Liver (tissue), 8 donors: ENCODE measurements at regions not wholly inside any gene's neighbourhood (a gene's known extent, or its start where the extent isn't known, plus 50 kb on each side); places are given as distances from the start of the nearest gene placed in this dataset.

Experiments used
- DNase-seq: peaks from one replicate; pipeline ENCODE4 v3.0.0-alpha.2; 2017; ENCODE audit warnings: low spot score
- H3K27ac ChIP-seq, 2 donors: one replicate each; pipeline ENCODE4 v1.7.0; 2013; ENCODE audit warnings: inconsistent platforms in 2 of 2, low read length in 2 of 2, control low read depth in 1 of 2, low read depth in 1 of 2, mild to moderate bottlenecking in 1 of 2
- H3K27me3 ChIP-seq, 4 donors: one replicate each; pipeline versions ENCODE4 v1.6.1 to v1.7.0; 2013; ENCODE audit warnings: low read length in 3 of 4, inconsistent platforms in 1 of 4, mild to moderate bottlenecking in 1 of 4, moderate library complexity in 1 of 4; ENCODE audit not compliant: control insufficient read depth in 4 of 4, insufficient read depth in 4 of 4
- H3K36me3 ChIP-seq, 4 donors: one replicate each; pipeline versions ENCODE4 v1.6.1 to v1.7.0; 2013; ENCODE audit warnings: low read length in 3 of 4, mild to moderate bottlenecking in 3 of 4, low read depth in 1 of 4, moderate library complexity in 1 of 4; ENCODE audit not compliant: control insufficient read depth in 4 of 4, insufficient read depth in 3 of 4
- H3K4me1 ChIP-seq, 4 donors: one replicate each; pipeline versions ENCODE4 v1.6.1 to v1.7.0; 2013; ENCODE audit warnings: low read length in 3 of 4, mild to moderate bottlenecking in 3 of 4, moderate library complexity in 1 of 4; ENCODE audit not compliant: control insufficient read depth in 4 of 4, insufficient read depth in 4 of 4
- H3K4me3 ChIP-seq, 3 donors: one replicate each; pipeline versions ENCODE4 v1.6.1 to v1.7.0; 2013; ENCODE audit warnings: low read length in 3 of 3, control low read depth in 1 of 3, low read depth in 1 of 3, mild to moderate bottlenecking in 1 of 3
- H3K9ac ChIP-seq, 2 donors: one replicate each; pipeline ENCODE4 v1.7.0; 2013; ENCODE audit warnings: low read length in 2 of 2, mild to moderate bottlenecking in 2 of 2, moderate library complexity in 2 of 2, control low read depth in 1 of 2, low read depth in 1 of 2
- H3K9me3 ChIP-seq, 4 donors: one replicate each; pipeline versions ENCODE4 v1.6.1 to v1.7.0; 2013; ENCODE audit warnings: low read length in 3 of 4; ENCODE audit not compliant: control insufficient read depth in 4 of 4
- CTCF ChIP-seq: fragments of 150-350 bp; IDR thresholded peaks from 2 replicates; pipeline ENCODE4 v1.5.1; 2017; ENCODE audit warnings: improper control_type of control experiment, low read depth, low read length; ENCODE audit not compliant: missing input control
- EGR1 ChIP-seq, 2 donors: IDR thresholded peaks; 2 replicates each; pipeline ENCODE4 v1.6.1; 2016 to 2018; ENCODE audit warnings: antibody characterized with exemption in 2 of 2, low read depth in 2 of 2
- FOXA1 ChIP-seq: IDR thresholded peaks from 2 replicates; pipeline ENCODE4 v1.6.1; 2016; ENCODE audit warnings: antibody characterized with exemption
- FOXA2 ChIP-seq: IDR thresholded peaks from 2 replicates; pipeline ENCODE4 v1.6.1; 2016; ENCODE audit warnings: antibody characterized with exemption
- GABPA ChIP-seq, 2 donors: IDR thresholded peaks in 1 of 2; conservative IDR thresholded peaks in 1 of 2; 2 replicates each; pipeline ENCODE4 v1.6.1; 2016; ENCODE audit warnings: antibody characterized with exemption in 2 of 2, mild to moderate bottlenecking in 1 of 2, moderate library complexity in 1 of 2
- HNF4A ChIP-seq, 2 donors: conservative IDR thresholded peaks; 2 replicates each; pipeline ENCODE4 v1.6.1; 2016; ENCODE audit warnings: antibody characterized with exemption in 2 of 2, mild to moderate bottlenecking in 2 of 2
- HNF4G ChIP-seq: IDR thresholded peaks from 2 replicates; pipeline ENCODE4 v1.6.1; 2016; ENCODE audit warnings: antibody characterized with exemption
- JUND ChIP-seq, 2 donors: IDR thresholded peaks; 2 replicates each; pipeline ENCODE4 v1.6.1; 2016; ENCODE audit warnings: antibody characterized with exemption in 2 of 2
- NR2F2 ChIP-seq: IDR thresholded peaks from 2 replicates; pipeline ENCODE4 v1.6.1; 2016; ENCODE audit warnings: antibody characterized with exemption
- RAD21 ChIP-seq, 2 donors: IDR thresholded peaks; 2 replicates each; pipeline ENCODE4 v1.6.1; 2016; ENCODE audit warnings: antibody characterized with exemption in 2 of 2, mild to moderate bottlenecking in 2 of 2
- REST ChIP-seq: IDR thresholded peaks from 2 replicates; pipeline ENCODE4 v1.6.1; 2016; ENCODE audit warnings: antibody characterized with exemption, mild to moderate bottlenecking
- RXRA ChIP-seq, 2 donors: IDR thresholded peaks; 2 replicates each; pipeline ENCODE4 v1.6.1; 2017 to 2018; ENCODE audit warnings: antibody characterized with exemption in 2 of 2, mild to moderate bottlenecking in 1 of 2
- SP1 ChIP-seq: IDR thresholded peaks from 2 replicates; pipeline ENCODE4 v1.6.1; 2018; ENCODE audit warnings: antibody characterized with exemption, mild to moderate bottlenecking
- TAF1 ChIP-seq: conservative IDR thresholded peaks from 2 replicates; pipeline ENCODE4 v1.6.1; 2016; ENCODE audit warnings: antibody characterized with exemption, mild to moderate bottlenecking
- YY1 ChIP-seq: IDR thresholded peaks from 2 replicates; pipeline ENCODE4 v1.6.1; 2016; ENCODE audit warnings: antibody characterized with exemption, mild to moderate bottlenecking
- ZBTB33 ChIP-seq: IDR thresholded peaks from 2 replicates; pipeline ENCODE4 v1.6.1; 2016; ENCODE audit warnings: antibody characterized with exemption
- WGBS: extraction: QIAGEN DNeasy Blood & Tissue Kit; methylation state at CpG from one replicate; pipeline ENCODE4 v1.1.7; 2013; 5-methylcytosine and 5-hydroxymethylcytosine counted together
- TF ChIP-seq, protein P1 (sequence below): IDR thresholded peaks from 2 replicates; pipeline ENCODE4 v1.6.1; 2016; ENCODE audit warnings: antibody characterized with exemption
- TF ChIP-seq, protein P2 (sequence below): IDR thresholded peaks from 2 replicates; pipeline ENCODE4 v1.6.1; 2016; ENCODE audit warnings: antibody characterized with exemption
- donor health status: healthy.
- donor health status: healthy.
- donor health status: healthy.
- donor health status: healthy.
- donor health status: healthy.

GRCh38 chr10:49243610-49244283 is 55.2 kb upstream of the C10orf71 start:
- Histone ChIP-seq H3K4me1 (peaks cover 0 to 10% (median 4%) of the 10 kb centered on the region in 4 donors), H3K36me3 (no peaks in the 10 kb centered on the region), H3K4me3 (no peak overlapping the region), H3K27me3 (no peaks in the 10 kb centered on the region), H3K27ac (peak overlapping the region in 1 of 2 donors; percentile 22), H3K9ac (peak overlapping the region in 1 of 2 donors; percentile 51), H3K9me3 (no peaks in the 10 kb centered on the region)
- TF ChIP-seq YY1: peak; percentile 28
- TF ChIP-seq TAF1: no peak
- TF ChIP-seq SP1: peak; percentile 36
- peak in 1 of 2 donors; percentile 42 for TF ChIP-seq RXRA (IDR thresholded peaks at IDR 0.05)
- no peak for TF ChIP-seq FOXA2
- peak; percentile 23 for TF ChIP-seq ZBTB33
- peak in 1 of 2 donors; percentile 36 for TF ChIP-seq HNF4A (conservative IDR thresholded peaks at IDR 0.05)
- TF ChIP-seq, protein P1, sequence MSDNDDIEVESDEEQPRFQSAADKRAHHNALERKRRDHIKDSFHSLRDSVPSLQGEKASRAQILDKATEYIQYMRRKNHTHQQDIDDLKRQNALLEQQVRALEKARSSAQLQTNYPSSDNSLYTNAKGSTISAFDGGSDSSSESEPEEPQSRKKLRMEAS: no peak
- peak in 1 of 2 donors; percentile 12 for TF ChIP-seq JUND (IDR thresholded peaks at IDR 0.05)
- DNase-seq: no peak
- WGBS: 26% methylated on average over 6 of the region's 6 CpGs

DNA sequence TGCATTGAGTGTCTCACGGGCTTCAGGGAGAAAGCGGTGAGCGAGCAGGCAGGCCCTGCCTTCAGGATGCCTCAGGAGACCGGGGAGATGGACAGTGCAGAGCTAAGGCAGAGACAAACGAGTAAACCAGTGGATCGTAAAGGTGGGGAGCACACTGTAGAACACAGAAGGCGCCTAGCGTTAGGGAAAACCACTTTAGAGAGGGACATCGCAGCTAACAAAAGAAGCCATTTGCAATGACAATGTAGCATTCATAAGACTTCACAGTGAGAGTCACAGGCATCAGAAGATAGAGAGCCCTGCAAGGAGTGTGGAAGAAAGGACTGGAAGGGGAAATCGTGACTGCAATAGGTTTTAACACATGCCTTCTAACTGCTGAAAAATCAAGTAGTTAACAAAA is 54.9 kb upstream of the TMEM273 start:
- Histone ChIP-seq H3K36me3 (no peaks in the 10 kb centered on the region), H3K27ac (no peak overlapping the region), H3K4me1 (peaks cover 0 to 10% (median 4%) of the 10 kb centered on the region in 4 donors), H3K9me3 (no peaks in the 10 kb centered on the region), H3K9ac (no peak overlapping the region), H3K4me3 (no peak overlapping the region), H3K27me3 (no peaks in the 10 kb centered on the region)
- 85% methylated on average over 10 of the region's 10 CpGs for WGBS
- no peak for TF ChIP-seq REST
- TF ChIP-seq FOXA2: no peak
- no peak for TF ChIP-seq HNF4A (conservative IDR thresholded peaks at IDR 0.05)
- TF ChIP-seq YY1: no peak
- TF ChIP-seq EGR1 (IDR thresholded peaks at IDR 0.05; ENCODE audit: low read depth in 2 of 2): no peak
- TF ChIP-seq RAD21 (IDR thresholded peaks at IDR 0.05): no peak
- TF ChIP-seq FOXA1: no peak
- no peak for TF ChIP-seq NR2F2
- no peak for TF ChIP-seq CTCF
- TF ChIP-seq, protein P2, sequence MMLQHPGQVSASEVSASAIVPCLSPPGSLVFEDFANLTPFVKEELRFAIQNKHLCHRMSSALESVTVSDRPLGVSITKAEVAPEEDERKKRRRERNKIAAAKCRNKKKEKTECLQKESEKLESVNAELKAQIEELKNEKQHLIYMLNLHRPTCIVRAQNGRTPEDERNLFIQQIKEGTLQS: no peak
- TF ChIP-seq JUND (IDR thresholded peaks at IDR 0.05): no peak
- no peak for TF ChIP-seq ZBTB33
- TF ChIP-seq TAF1: no peak
- no peak for TF ChIP-seq SP1
- no peak for TF ChIP-seq HNF4G
- no peak for TF ChIP-seq GABPA (IDR thresholded peaks at IDR 0.05 in 1 of 2, conservative IDR thresholded peaks at IDR 0.05 in 1 of 2)
- no peak for TF ChIP-seq RXRA (IDR thresholded peaks at IDR 0.05)
- peak; percentile 24 for DNase-seq
